ENCODE measurements at regions not wholly inside any gene's neighbourhood (a gene's known extent, or its start where the extent isn't known, plus 50 kb on each side); places are given as distances from the start of the nearest gene placed in this dataset.

- Histone ChIP-seq H3K4me1 (peaks cover 0 to 5% of the 10 kb centered on the region in 2 donors), H3K9me3 (no peaks in the 10 kb centered on the region), H3K4me3 (no peak overlapping the region), H3K27me3 (no peaks in the 10 kb centered on the region), H3K27ac (no peak overlapping the region), H3K36me3 (no peaks in the 10 kb centered on the region)
- in situ Hi-C loops (cut with MboI; ENCODE audit: low sequenced_read_pairs in 4 of 4) (no loop called here), intact Hi-C loops (cut with DNase I; ENCODE audit: low total_unique reads) (no loop called here)
- ATAC-seq (no peak), DNase-seq (no peak)
- no peak for TF ChIP-seq POLR2A (IDR thresholded peaks at IDR 0.05)
- TF ChIP-seq CTCF (IDR thresholded peaks at IDR 0.05 in 4 of 5, conservative IDR thresholded peaks at IDR 0.05 in 1 of 5) = no peak
Observed at GRCh38 chr2:63663013-63663864, 74.5 kb downstream of the MDH1 start.

- no peak for ATAC-seq
- intact Hi-C loops (cut with DNase I; ENCODE audit: low total_unique reads) (no loop called here), in situ Hi-C loops (cut with MboI; ENCODE audit: low sequenced_read_pairs in 4 of 4) (no loop called here)
- H3K27ac ChIP-seq = no peak overlapping the region
- TF ChIP-seq CTCF (IDR thresholded peaks at IDR 0.05 in 4 of 5, conservative IDR thresholded peaks at IDR 0.05 in 1 of 5) (no peak), POLR2A (IDR thresholded peaks at IDR 0.05) (no peak)
- peaks cover 0 to 13% of the 10 kb centered on the region in 2 donors for H3K4me1 ChIP-seq
- no peaks in the 10 kb centered on the region for H3K36me3 ChIP-seq
- H3K9me3 ChIP-seq = no peaks in the 10 kb centered on the region
- no peak overlapping the region for H3K4me3 ChIP-seq
- H3K27me3 ChIP-seq = no peaks in the 10 kb centered on the region
- no peak for DNase-seq
Observed at GRCh38 chr2:63665091-63665490, 76.3 kb downstream of the MDH1 start.

- H3K27ac ChIP-seq = no peak overlapping the region
- no peak for DNase-seq
- in situ Hi-C loops (cut with MboI; ENCODE audit: low sequenced_read_pairs in 4 of 4) (no loop called here), intact Hi-C loops (cut with DNase I; ENCODE audit: low total_unique reads) (no loop called here)
- ATAC-seq = no peak
- no peaks in the 10 kb centered on the region for H3K9me3 ChIP-seq
- peaks cover 0 to 13% of the 10 kb centered on the region in 2 donors for H3K4me1 ChIP-seq
- no peak for TF ChIP-seq CTCF (IDR thresholded peaks at IDR 0.05 in 4 of 5, conservative IDR thresholded peaks at IDR 0.05 in 1 of 5)
- no peak for TF ChIP-seq POLR2A (IDR thresholded peaks at IDR 0.05)
- H3K36me3 ChIP-seq = no peaks in the 10 kb centered on the region
- no peak overlapping the region for H3K4me3 ChIP-seq
- no peaks in the 10 kb centered on the region for H3K27me3 ChIP-seq
Observed at GRCh38 chr2:63665846-63666475, 77.2 kb downstream of the MDH1 start.

- no peaks in the 10 kb centered on the region for H3K36me3 ChIP-seq
- H3K9me3 ChIP-seq = no peaks in the 10 kb centered on the region
- TF ChIP-seq CTCF (IDR thresholded peaks at IDR 0.05 in 4 of 5, conservative IDR thresholded peaks at IDR 0.05 in 1 of 5) = no peak
- no peak for TF ChIP-seq POLR2A (IDR thresholded peaks at IDR 0.05)
- intact Hi-C loops (cut with DNase I; ENCODE audit: low total_unique reads) (no loop called here), in situ Hi-C loops (cut with MboI; ENCODE audit: low sequenced_read_pairs in 4 of 4) (no loop called here)
- H3K27me3 ChIP-seq = no peaks in the 10 kb centered on the region
- ATAC-seq = peak in 1 of 2 donors; percentile 32
- no peak for DNase-seq
- peaks cover 0 to 13% of the 10 kb centered on the region in 2 donors for H3K4me1 ChIP-seq
- H3K27ac ChIP-seq = no peak overlapping the region
- H3K4me3 ChIP-seq = no peak overlapping the region
Observed at GRCh38 chr2:63667132-63667700, 78.5 kb downstream of the MDH1 start.

Data from gastrocnemius medialis (tissue), 4 donors.